ENCODE measurements at regions not wholly inside any gene's neighbourhood (a gene's known extent, or its start where the extent isn't known, plus 50 kb on each side); places are given as distances from the start of the nearest gene placed in this dataset.

DNA sequence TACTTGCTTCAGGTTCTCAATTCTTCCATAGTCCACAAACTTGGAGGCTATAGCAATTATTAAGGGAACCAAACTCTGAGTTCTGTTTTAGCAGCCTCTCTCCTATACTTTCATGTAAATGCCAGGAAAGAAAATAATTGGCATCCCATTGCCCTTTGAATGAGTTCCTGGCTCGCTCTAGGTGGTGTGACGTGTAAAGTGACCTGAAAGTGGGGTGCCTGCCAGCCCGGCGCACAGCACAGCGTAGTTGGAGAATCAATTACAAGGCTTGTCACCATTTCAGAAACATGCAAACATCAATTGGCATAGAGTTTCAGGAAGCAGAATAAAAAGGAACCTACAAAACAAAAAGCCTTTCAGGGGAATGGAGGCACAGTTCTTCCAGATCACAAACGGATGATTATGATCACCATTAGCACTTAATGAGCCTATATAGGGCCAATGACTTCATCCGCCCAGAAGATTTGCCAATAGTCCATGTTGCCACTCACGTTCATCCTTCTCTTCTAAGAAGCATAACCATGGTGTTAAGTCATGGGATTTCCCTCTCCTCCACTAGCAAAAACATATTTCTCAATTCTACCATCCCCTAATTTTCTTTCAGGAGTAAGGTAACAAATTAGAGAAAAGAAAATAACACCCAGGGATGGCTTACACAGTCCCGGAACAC, 354.6 kb upstream of the ADGRL2 start:
- H3K27ac ChIP-seq (ENCODE audit: low read length) = no peak overlapping the region
- H3K9me3 ChIP-seq (ENCODE audit: control insufficient read depth, low read depth, low read length) = no peaks in the 10 kb centered on the region
- no peak overlapping the region for H3K4me3 ChIP-seq (ENCODE audit: low read length)
- H3K27me3 ChIP-seq (ENCODE audit: control insufficient read depth, insufficient read depth, low read length) = no peaks in the 10 kb centered on the region
- no peak overlapping the region for H3K9ac ChIP-seq (ENCODE audit: low read length)
- H3K4me1 ChIP-seq (ENCODE audit: control insufficient read depth, low read depth, low read length) = peaks cover 3% of the 10 kb centered on the region
- H3K36me3 ChIP-seq (ENCODE audit: control insufficient read depth, low read depth, low read length) = no peaks in the 10 kb centered on the region

GRCh38 chr1:81443288-81443687, 357.4 kb upstream of the ADGRL2 start:
- no peak overlapping the region for H3K27ac ChIP-seq (ENCODE audit: low read length)

DNA sequence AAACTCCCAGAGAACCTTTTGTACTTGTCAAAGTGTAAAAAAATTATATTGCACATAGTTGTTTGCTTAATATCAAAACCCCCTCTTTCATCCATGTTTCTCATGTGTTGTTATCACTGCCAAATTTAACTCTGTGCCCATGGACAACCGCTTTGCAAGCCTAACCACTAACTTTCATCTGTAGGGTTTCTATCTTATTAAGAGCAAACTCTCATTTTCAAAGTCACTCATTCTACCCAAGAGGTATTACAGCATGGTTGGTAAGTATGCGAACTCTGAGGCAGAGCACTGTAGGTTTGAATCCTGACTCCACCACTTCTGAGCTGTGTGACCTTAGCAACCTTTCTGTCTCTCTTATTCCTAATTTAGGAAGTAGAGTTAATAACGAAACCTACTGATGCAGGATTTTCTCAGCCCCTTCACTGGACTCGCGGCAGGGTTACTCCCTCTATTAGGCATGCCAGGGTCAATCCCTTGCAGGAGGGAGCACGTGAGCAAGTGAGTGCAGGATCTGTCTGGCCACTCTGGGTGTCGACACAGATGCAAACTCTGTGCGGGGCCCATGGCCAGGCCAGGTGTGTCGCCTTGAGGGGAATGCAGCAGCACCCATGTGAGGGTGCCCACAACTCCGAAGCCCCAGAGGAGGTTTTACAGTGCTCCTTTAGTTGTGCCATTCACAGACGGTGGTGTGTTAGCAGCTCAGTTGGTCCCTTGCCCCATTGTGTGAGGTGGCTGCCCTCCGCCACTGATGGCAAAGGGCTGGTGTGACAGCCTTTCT, 361.5 kb upstream of the ADGRL2 start:
- Histone ChIP-seq H3K36me3 (ENCODE audit: control insufficient read depth, low read depth, low read length) (no peaks in the 10 kb centered on the region), H3K9me3 (ENCODE audit: control insufficient read depth, low read depth, low read length) (no peaks in the 10 kb centered on the region), H3K4me1 (ENCODE audit: control insufficient read depth, low read depth, low read length) (peaks cover under 1% of the 10 kb centered on the region), H3K4me3 (ENCODE audit: low read length) (no peak overlapping the region), H3K27me3 (ENCODE audit: control insufficient read depth, insufficient read depth, low read length) (no peaks in the 10 kb centered on the region), H3K27ac (ENCODE audit: low read length) (no peak overlapping the region), H3K9ac (ENCODE audit: low read length) (no peak overlapping the region)

More at GRCh38 chr1:81443288-81443687, 357.4 kb upstream of the ADGRL2 start:
- H3K9me3 ChIP-seq (ENCODE audit: control insufficient read depth, low read depth, low read length) = no peaks in the 10 kb centered on the region
- H3K27me3 ChIP-seq (ENCODE audit: control insufficient read depth, insufficient read depth, low read length) = no peaks in the 10 kb centered on the region
- no peak overlapping the region for H3K9ac ChIP-seq (ENCODE audit: low read length)
- no peaks in the 10 kb centered on the region for H3K36me3 ChIP-seq (ENCODE audit: control insufficient read depth, low read depth, low read length)
- H3K4me1 ChIP-seq (ENCODE audit: control insufficient read depth, low read depth, low read length) = peaks cover 3% of the 10 kb centered on the region
- H3K4me3 ChIP-seq (ENCODE audit: low read length) = no peak overlapping the region

- H3K9ac ChIP-seq (ENCODE audit: low read length) = no peak overlapping the region
- peaks cover 16% of the 10 kb centered on the region for H3K4me1 ChIP-seq (ENCODE audit: control insufficient read depth, low read depth, low read length)
- no peak overlapping the region for H3K4me3 ChIP-seq (ENCODE audit: low read length)
- no peak overlapping the region for H3K27ac ChIP-seq (ENCODE audit: low read length)
- H3K36me3 ChIP-seq (ENCODE audit: control insufficient read depth, low read depth, low read length) = no peaks in the 10 kb centered on the region
- no peaks in the 10 kb centered on the region for H3K27me3 ChIP-seq (ENCODE audit: control insufficient read depth, insufficient read depth, low read length)
- H3K9me3 ChIP-seq (ENCODE audit: control insufficient read depth, low read depth, low read length) = no peaks in the 10 kb centered on the region
Measured at GRCh38 chr1:81437649-81438048, 363.1 kb upstream of the ADGRL2 start.

- no peak overlapping the region for H3K4me3 ChIP-seq (ENCODE audit: low read length)
- no peak overlapping the region for H3K9ac ChIP-seq (ENCODE audit: low read length)
- H3K27me3 ChIP-seq (ENCODE audit: control insufficient read depth, insufficient read depth, low read length) = no peaks in the 10 kb centered on the region
- peaks cover 20% of the 10 kb centered on the region for H3K4me1 ChIP-seq (ENCODE audit: control insufficient read depth, low read depth, low read length)
- no peaks in the 10 kb centered on the region for H3K9me3 ChIP-seq (ENCODE audit: control insufficient read depth, low read depth, low read length)
- H3K27ac ChIP-seq (ENCODE audit: low read length) = no peak overlapping the region
- no peaks in the 10 kb centered on the region for H3K36me3 ChIP-seq (ENCODE audit: control insufficient read depth, low read depth, low read length)
Measured at GRCh38 chr1:81437213-81437612, 363.5 kb upstream of the ADGRL2 start.

DNA sequence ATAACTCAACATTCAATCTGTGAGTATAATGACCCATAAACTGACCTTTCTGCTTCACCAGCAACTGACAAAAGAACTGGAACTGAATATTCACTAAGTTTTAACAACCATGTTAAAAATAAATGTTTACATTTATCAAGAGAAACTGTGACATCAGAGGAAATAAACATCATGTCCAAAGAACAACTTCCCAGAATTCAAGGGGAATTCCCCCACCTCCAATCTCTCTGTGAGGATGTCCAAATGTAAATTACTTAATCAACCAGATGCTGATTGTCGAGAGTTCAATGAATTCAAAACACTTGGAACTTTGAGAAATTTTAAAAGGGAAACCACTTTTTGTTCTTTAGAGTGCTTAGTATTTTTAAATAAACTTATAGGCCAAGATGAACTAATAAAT, 365.6 kb upstream of the ADGRL2 start:
- Histone ChIP-seq H3K27me3 (ENCODE audit: control insufficient read depth, insufficient read depth, low read length) (no peaks in the 10 kb centered on the region), H3K9me3 (ENCODE audit: control insufficient read depth, low read depth, low read length) (no peaks in the 10 kb centered on the region), H3K4me1 (ENCODE audit: control insufficient read depth, low read depth, low read length) (peaks cover 41% of the 10 kb centered on the region), H3K36me3 (ENCODE audit: control insufficient read depth, low read depth, low read length) (no peaks in the 10 kb centered on the region), H3K27ac (ENCODE audit: low read length) (no peak overlapping the region), H3K9ac (ENCODE audit: low read length) (no peak overlapping the region), H3K4me3 (ENCODE audit: low read length) (no peak overlapping the region)

DNA sequence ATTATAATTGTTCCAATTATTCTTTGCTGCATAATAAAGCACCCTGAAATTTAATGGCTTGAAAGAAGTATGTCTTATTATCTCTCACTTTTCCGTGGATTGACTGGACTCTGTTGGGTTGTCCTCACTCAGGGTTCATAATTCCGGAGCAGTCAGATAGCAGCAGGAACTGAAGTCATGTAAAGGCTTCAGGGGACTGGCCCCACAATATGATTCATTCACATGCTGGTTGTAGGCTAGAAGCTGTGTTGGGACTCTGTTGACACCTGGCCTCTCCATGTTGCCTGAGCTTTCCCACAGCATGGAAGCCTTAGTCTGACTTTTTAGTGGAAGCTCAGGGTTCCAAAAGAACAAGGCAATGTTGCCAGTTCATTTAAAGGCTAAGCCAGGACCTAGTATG, 367.1 kb upstream of the ADGRL2 start:
- Histone ChIP-seq H3K4me1 (ENCODE audit: control insufficient read depth, low read depth, low read length) (peaks cover 49% of the 10 kb centered on the region), H3K9ac (ENCODE audit: low read length) (no peak overlapping the region), H3K9me3 (ENCODE audit: control insufficient read depth, low read depth, low read length) (no peaks in the 10 kb centered on the region), H3K27me3 (ENCODE audit: control insufficient read depth, insufficient read depth, low read length) (no peaks in the 10 kb centered on the region), H3K27ac (ENCODE audit: low read length) (no peak overlapping the region), H3K36me3 (ENCODE audit: control insufficient read depth, low read depth, low read length) (no peaks in the 10 kb centered on the region), H3K4me3 (ENCODE audit: low read length) (no peak overlapping the region)

- Histone ChIP-seq H3K9ac (ENCODE audit: low read length) (no peak overlapping the region), H3K9me3 (ENCODE audit: control insufficient read depth, low read depth, low read length) (no peaks in the 10 kb centered on the region), H3K36me3 (ENCODE audit: control insufficient read depth, low read depth, low read length) (no peaks in the 10 kb centered on the region), H3K27me3 (ENCODE audit: control insufficient read depth, insufficient read depth, low read length) (no peaks in the 10 kb centered on the region), H3K27ac (ENCODE audit: low read length) (peak overlapping the region; percentile 32), H3K4me1 (ENCODE audit: control insufficient read depth, low read depth, low read length) (peaks cover 49% of the 10 kb centered on the region), H3K4me3 (ENCODE audit: low read length) (no peak overlapping the region)
Measured at GRCh38 chr1:81432654-81433109, 368.1 kb upstream of the ADGRL2 start.

- Histone ChIP-seq H3K27me3 (ENCODE audit: control insufficient read depth, insufficient read depth, low read length) (no peaks in the 10 kb centered on the region), H3K9ac (ENCODE audit: low read length) (peak overlapping the region; percentile 5), H3K36me3 (ENCODE audit: control insufficient read depth, low read depth, low read length) (no peaks in the 10 kb centered on the region), H3K4me3 (ENCODE audit: low read length) (peak overlapping the region; percentile 0), H3K9me3 (ENCODE audit: control insufficient read depth, low read depth, low read length) (no peaks in the 10 kb centered on the region), H3K4me1 (ENCODE audit: control insufficient read depth, low read depth, low read length) (peaks cover 49% of the 10 kb centered on the region), H3K27ac (ENCODE audit: low read length) (peak overlapping the region; percentile 12)
Measured at GRCh38 chr1:81432059-81432458, 368.7 kb upstream of the ADGRL2 start.

- Histone ChIP-seq H3K9me3 (ENCODE audit: control insufficient read depth, low read depth, low read length) (no peaks in the 10 kb centered on the region), H3K36me3 (ENCODE audit: control insufficient read depth, low read depth, low read length) (no peaks in the 10 kb centered on the region), H3K27me3 (ENCODE audit: control insufficient read depth, insufficient read depth, low read length) (no peaks in the 10 kb centered on the region), H3K4me1 (ENCODE audit: control insufficient read depth, low read depth, low read length) (peaks cover 49% of the 10 kb centered on the region), H3K9ac (ENCODE audit: low read length) (peak overlapping the region; percentile 5), H3K4me3 (ENCODE audit: low read length) (peak overlapping the region; percentile 25), H3K27ac (ENCODE audit: low read length) (peak overlapping the region; percentile 12)
Measured at GRCh38 chr1:81431624-81432000, 369.1 kb upstream of the ADGRL2 start.

GRCh38 chr1:81430955-81431623, 369.6 kb upstream of the ADGRL2 start:
- peak overlapping the region; percentile 12 for H3K27ac ChIP-seq (ENCODE audit: low read length)

More at GRCh38 chr1:81430955-81431623, 369.6 kb upstream of the ADGRL2 start:
- Histone ChIP-seq H3K36me3 (ENCODE audit: control insufficient read depth, low read depth, low read length) (no peaks in the 10 kb centered on the region), H3K9ac (ENCODE audit: low read length) (peak overlapping the region; percentile 5), H3K4me1 (ENCODE audit: control insufficient read depth, low read depth, low read length) (peaks cover 49% of the 10 kb centered on the region), H3K4me3 (ENCODE audit: low read length) (peak overlapping the region; percentile 25), H3K9me3 (ENCODE audit: control insufficient read depth, low read depth, low read length) (no peaks in the 10 kb centered on the region), H3K27me3 (ENCODE audit: control insufficient read depth, insufficient read depth, low read length) (no peaks in the 10 kb centered on the region)

All from iPS-18a (cell line).